SK-N-SH treated with all-trans-retinoic acid at 6 μM for 48 hours (cell line): ENCODE measurements at regions not wholly inside any gene's neighbourhood (a gene's known extent, or its start where the extent isn't known, plus 50 kb on each side); places are given as distances from the start of the nearest gene placed in this dataset.

ENCODE experiments used
- ATAC-seq: fragments of 200-7000 bp; cut with Tn5 transposase; 3 replicates; pipeline ENCODE4 v1.9.1; 2020; ENCODE audit warnings: mild to moderate bottlenecking, moderate library complexity
- ARNTL ChIP-seq: fragments of 450-650 bp; formaldehyde crosslinking; IDR thresholded peaks from 2 replicates; pipeline ENCODE4 v1.5.0; 2020; ENCODE audit warnings: low read depth, mild to moderate bottlenecking, moderate library complexity, borderline replicate concordance
- BACH2 ChIP-seq: fragments of 250-450 bp; sonication (Bioruptor Pico); IDR thresholded peaks from 2 replicates; pipeline ENCODE4 v1.9.0; 2021; ENCODE audit warnings: mild to moderate bottlenecking, borderline replicate concordance
- CSDC2 ChIP-seq: fragments of 250-450 bp; sonication (Bioruptor Pico); IDR thresholded peaks from 2 replicates; pipeline ENCODE4 v1.5.0; 2020; ENCODE audit warnings: mild to moderate bottlenecking, moderate library complexity
- CSRNP3 ChIP-seq: fragments of 250-450 bp; sonication (Bioruptor Pico); IDR thresholded peaks from 2 replicates; pipeline ENCODE4 v1.5.1; 2021; ENCODE audit warnings: mild to moderate bottlenecking, moderate library complexity
- ESRRG ChIP-seq: fragments of 250-450 bp; sonication (Bioruptor Pico); IDR thresholded peaks from 2 replicates; pipeline ENCODE4 v1.6.1; 2021; ENCODE audit warnings: mild to moderate bottlenecking
- GLIS3 ChIP-seq: fragments of 250-450 bp; sonication (Bioruptor Pico); IDR thresholded peaks from 2 replicates; pipeline ENCODE4 v1.5.0; 2020; ENCODE audit warnings: mild to moderate bottlenecking, moderate library complexity
- ISL1 ChIP-seq: fragments of 250-450 bp; sonication (Bioruptor Pico); IDR thresholded peaks from 2 replicates; pipeline ENCODE4 v2.1.2; 2022; ENCODE audit warnings: mild to moderate bottlenecking, moderate library complexity
- OSR1 ChIP-seq: fragments of 250-450 bp; sonication (Bioruptor Pico); IDR thresholded peaks from 2 replicates; pipeline ENCODE4 v1.8.0; 2022; ENCODE audit warnings: moderate library complexity, mild to moderate bottlenecking, inconsistent platforms
- PPARA ChIP-seq: fragments of 250-450 bp; sonication (Bioruptor Pico); IDR thresholded peaks from 2 replicates; pipeline ENCODE4 v1.5.0; 2020; ENCODE audit warnings: mild to moderate bottlenecking, borderline replicate concordance
- RARB ChIP-seq: fragments of 250-450 bp; sonication (Bioruptor Pico); IDR thresholded peaks from 2 replicates; pipeline ENCODE4 v1.8.0; 2021; ENCODE audit warnings: mild to moderate bottlenecking, moderate library complexity
- SNAI2 ChIP-seq: fragments of 250-450 bp; sonication (Bioruptor Pico); IDR thresholded peaks from 2 replicates; pipeline ENCODE4 v1.5.0; 2020; ENCODE audit warnings: mild to moderate bottlenecking, moderate library complexity
- TCF4 ChIP-seq: fragments of 250-450 bp; sonication (Bioruptor Pico); IDR thresholded peaks from 2 replicates; pipeline ENCODE4 v1.8.0; 2021; ENCODE audit warnings: mild to moderate bottlenecking, moderate library complexity, borderline replicate concordance
- TOX ChIP-seq: fragments of 250-450 bp; sonication (Bioruptor Pico); IDR thresholded peaks from 2 replicates; pipeline ENCODE4 v1.8.0; 2021; ENCODE audit warnings: mild to moderate bottlenecking, moderate library complexity, borderline replicate concordance
- ZC3H10 ChIP-seq: fragments of 250-450 bp; sonication (Bioruptor Pico); IDR thresholded peaks from 2 replicates; pipeline ENCODE4 v1.5.1; 2021; ENCODE audit warnings: mild to moderate bottlenecking, moderate library complexity
- ZNF565 ChIP-seq: fragments of 450-650 bp; formaldehyde crosslinking; conservative IDR thresholded peaks from 2 replicates; pipeline ENCODE4 v1.5.0; 2020; ENCODE audit warnings: low read depth, mild to moderate bottlenecking, moderate library complexity
- ZNF70 ChIP-seq: fragments of 450-650 bp; formaldehyde crosslinking; IDR thresholded peaks from 2 replicates; pipeline ENCODE4 v1.5.0; 2020; ENCODE audit warnings: mild to moderate bottlenecking, moderate library complexity
- ZNF8 ChIP-seq: fragments of 450-650 bp; formaldehyde crosslinking; IDR thresholded peaks from 2 replicates; pipeline ENCODE4 v1.5.0; 2020; ENCODE audit warnings: mild to moderate bottlenecking, moderate library complexity
- TF ChIP-seq, protein P1 (sequence below): fragments of 250-450 bp; sonication (Bioruptor Pico); IDR thresholded peaks from 2 replicates; pipeline ENCODE4 v1.8.0; 2020; ENCODE audit warnings: mild to moderate bottlenecking, moderate library complexity, borderline replicate concordance
- TF ChIP-seq, protein P2 (sequence below): fragments of 250-450 bp; sonication (Bioruptor Pico); IDR thresholded peaks from 2 replicates; pipeline ENCODE4 v1.5.1; 2020; ENCODE audit warnings: low read depth, mild to moderate bottlenecking, moderate library complexity
- TF ChIP-seq, protein P3 (sequence below): fragments of 250-450 bp; sonication (Bioruptor Pico); IDR thresholded peaks from 2 replicates; pipeline ENCODE4 v1.5.0; 2020; ENCODE audit warnings: mild to moderate bottlenecking, moderate library complexity
- TF ChIP-seq, protein P4 (sequence below): fragments of 250-450 bp; sonication (Bioruptor Pico); IDR thresholded peaks from 2 replicates; pipeline ENCODE4 v1.8.0; 2021; ENCODE audit warnings: low read depth, mild to moderate bottlenecking, moderate library complexity, borderline replicate concordance

DNA sequence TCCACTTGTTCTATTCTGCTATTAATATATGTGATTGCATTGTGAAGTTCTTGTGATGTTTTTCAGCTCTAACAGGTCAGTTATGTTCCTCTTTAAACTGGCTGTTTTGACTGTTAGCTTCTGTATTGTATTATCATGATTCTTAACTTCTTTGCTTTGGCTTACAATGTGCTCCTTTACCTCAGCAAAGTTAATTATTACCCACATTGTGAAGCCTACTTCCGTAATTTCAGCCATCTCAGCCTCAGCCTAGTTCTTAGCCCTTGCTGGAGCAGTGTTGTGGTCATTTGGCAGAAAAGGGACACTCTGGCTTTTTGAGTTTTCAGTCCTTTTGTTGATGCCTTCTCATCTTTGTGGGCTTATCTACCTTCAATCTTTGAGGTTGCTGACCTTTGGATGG lies 440.2 kb downstream of the TBC1D32 start:
- no peak for ATAC-seq
- TF ChIP-seq ARNTL (no peak), ZC3H10 (CRISPR knock-in tag) (no peak), TOX (no peak), ESRRG (CRISPR knock-in tag) (no peak), GLIS3 (CRISPR knock-in tag) (no peak), CSDC2 (no peak), ISL1 (CRISPR knock-in tag) (no peak), OSR1 (CRISPR knock-in tag) (no peak), ZNF8 (CRISPR knock-in tag) (no peak), CSRNP3 (CRISPR knock-in tag) (no peak), PPARA (no peak), ZNF70 (no peak), RARB (CRISPR knock-in tag) (no peak), SNAI2 (no peak), ZNF565 (no peak), BACH2 (CRISPR knock-in tag) (no peak)
- TF ChIP-seq, protein P1, sequence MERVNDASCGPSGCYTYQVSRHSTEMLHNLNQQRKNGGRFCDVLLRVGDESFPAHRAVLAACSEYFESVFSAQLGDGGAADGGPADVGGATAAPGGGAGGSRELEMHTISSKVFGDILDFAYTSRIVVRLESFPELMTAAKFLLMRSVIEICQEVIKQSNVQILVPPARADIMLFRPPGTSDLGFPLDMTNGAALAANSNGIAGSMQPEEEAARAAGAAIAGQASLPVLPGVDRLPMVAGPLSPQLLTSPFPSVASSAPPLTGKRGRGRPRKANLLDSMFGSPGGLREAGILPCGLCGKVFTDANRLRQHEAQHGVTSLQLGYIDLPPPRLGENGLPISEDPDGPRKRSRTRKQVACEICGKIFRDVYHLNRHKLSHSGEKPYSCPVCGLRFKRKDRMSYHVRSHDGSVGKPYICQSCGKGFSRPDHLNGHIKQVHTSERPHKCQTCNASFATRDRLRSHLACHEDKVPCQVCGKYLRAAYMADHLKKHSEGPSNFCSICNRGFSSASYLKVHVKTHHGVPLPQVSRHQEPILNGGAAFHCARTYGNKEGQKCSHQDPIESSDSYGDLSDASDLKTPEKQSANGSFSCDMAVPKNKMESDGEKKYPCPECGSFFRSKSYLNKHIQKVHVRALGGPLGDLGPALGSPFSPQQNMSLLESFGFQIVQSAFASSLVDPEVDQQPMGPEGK (CRISPR knock-in tag) = no peak
- TF ChIP-seq, protein P2, sequence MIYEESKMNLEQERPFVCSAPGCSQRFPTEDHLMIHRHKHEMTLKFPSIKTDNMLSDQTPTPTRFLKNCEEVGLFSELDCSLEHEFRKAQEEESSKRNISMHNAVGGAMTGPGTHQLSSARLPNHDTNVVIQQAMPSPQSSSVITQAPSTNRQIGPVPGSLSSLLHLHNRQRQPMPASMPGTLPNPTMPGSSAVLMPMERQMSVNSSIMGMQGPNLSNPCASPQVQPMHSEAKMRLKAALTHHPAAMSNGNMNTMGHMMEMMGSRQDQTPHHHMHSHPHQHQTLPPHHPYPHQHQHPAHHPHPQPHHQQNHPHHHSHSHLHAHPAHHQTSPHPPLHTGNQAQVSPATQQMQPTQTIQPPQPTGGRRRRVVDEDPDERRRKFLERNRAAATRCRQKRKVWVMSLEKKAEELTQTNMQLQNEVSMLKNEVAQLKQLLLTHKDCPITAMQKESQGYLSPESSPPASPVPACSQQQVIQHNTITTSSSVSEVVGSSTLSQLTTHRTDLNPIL (CRISPR knock-in tag) = no peak
- TF ChIP-seq, protein P3, sequence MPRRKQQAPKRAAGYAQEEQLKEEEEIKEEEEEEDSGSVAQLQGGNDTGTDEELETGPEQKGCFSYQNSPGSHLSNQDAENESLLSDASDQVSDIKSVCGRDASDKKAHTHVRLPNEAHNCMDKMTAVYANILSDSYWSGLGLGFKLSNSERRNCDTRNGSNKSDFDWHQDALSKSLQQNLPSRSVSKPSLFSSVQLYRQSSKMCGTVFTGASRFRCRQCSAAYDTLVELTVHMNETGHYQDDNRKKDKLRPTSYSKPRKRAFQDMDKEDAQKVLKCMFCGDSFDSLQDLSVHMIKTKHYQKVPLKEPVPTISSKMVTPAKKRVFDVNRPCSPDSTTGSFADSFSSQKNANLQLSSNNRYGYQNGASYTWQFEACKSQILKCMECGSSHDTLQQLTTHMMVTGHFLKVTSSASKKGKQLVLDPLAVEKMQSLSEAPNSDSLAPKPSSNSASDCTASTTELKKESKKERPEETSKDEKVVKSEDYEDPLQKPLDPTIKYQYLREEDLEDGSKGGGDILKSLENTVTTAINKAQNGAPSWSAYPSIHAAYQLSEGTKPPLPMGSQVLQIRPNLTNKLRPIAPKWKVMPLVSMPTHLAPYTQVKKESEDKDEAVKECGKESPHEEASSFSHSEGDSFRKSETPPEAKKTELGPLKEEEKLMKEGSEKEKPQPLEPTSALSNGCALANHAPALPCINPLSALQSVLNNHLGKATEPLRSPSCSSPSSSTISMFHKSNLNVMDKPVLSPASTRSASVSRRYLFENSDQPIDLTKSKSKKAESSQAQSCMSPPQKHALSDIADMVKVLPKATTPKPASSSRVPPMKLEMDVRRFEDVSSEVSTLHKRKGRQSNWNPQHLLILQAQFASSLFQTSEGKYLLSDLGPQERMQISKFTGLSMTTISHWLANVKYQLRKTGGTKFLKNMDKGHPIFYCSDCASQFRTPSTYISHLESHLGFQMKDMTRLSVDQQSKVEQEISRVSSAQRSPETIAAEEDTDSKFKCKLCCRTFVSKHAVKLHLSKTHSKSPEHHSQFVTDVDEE (CRISPR knock-in tag) = no peak
- TF ChIP-seq, protein P4, sequence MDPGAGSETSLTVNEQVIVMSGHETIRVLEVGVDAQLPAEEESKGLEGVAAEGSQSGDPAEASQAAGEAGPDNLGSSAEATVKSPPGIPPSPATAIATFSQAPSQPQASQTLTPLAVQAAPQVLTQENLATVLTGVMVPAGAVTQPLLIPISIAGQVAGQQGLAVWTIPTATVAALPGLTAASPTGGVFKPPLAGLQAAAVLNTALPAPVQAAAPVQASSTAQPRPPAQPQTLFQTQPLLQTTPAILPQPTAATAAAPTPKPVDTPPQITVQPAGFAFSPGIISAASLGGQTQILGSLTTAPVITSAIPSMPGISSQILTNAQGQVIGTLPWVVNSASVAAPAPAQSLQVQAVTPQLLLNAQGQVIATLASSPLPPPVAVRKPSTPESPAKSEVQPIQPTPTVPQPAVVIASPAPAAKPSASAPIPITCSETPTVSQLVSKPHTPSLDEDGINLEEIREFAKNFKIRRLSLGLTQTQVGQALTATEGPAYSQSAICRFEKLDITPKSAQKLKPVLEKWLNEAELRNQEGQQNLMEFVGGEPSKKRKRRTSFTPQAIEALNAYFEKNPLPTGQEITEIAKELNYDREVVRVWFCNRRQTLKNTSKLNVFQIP (CRISPR knock-in tag) = no peak
- TF ChIP-seq, all 23 proteins: peak for 0

DNA sequence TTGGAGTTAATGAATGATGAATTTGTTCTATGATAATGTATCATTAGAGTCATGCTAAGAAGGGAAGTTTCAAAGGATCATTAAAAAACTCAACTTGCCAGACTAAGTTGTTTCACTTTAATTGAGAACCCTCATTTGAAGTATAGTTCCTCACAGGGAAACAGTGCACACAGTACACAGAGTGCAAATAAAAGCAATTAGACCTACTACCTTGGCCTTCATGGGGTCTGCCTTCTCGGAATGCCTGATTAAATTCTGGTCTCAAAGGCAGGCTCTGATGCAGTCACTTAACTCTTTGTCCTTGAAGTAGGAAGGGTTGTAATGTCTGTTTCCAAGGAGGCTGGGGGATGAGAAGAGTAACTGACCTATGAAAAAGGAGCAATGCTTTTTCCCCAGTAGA lies 457.3 kb downstream of the TBC1D32 start:
- no peak for ATAC-seq
- no peak for TF ChIP-seq TCF4 (CRISPR knock-in tag)
- no peak for TF ChIP-seq ZC3H10 (CRISPR knock-in tag)
- TF ChIP-seq ZNF565 = no peak
- TF ChIP-seq, protein P4 (CRISPR knock-in tag) = no peak
- TF ChIP-seq, protein P2 (CRISPR knock-in tag) = no peak
- no peak for TF ChIP-seq SNAI2
- TF ChIP-seq ZNF70 = no peak
- TF ChIP-seq, protein P1 (CRISPR knock-in tag) = no peak
- TF ChIP-seq ISL1 (CRISPR knock-in tag) = no peak
- no peak for TF ChIP-seq CSDC2
- TF ChIP-seq RARB (CRISPR knock-in tag) = no peak
- no peak for TF ChIP-seq TOX
- no peak for TF ChIP-seq GLIS3 (CRISPR knock-in tag)
- TF ChIP-seq, protein P3 (CRISPR knock-in tag) = no peak
- TF ChIP-seq OSR1 (CRISPR knock-in tag) = no peak
- no peak for TF ChIP-seq BACH2 (CRISPR knock-in tag)
- no peak for TF ChIP-seq ZNF8 (CRISPR knock-in tag)
